ENCODE measurements at regions not wholly inside any gene's neighbourhood (a gene's known extent, or its start where the extent isn't known, plus 50 kb on each side); places are given as distances from the start of the nearest gene placed in this dataset.

DNA sequence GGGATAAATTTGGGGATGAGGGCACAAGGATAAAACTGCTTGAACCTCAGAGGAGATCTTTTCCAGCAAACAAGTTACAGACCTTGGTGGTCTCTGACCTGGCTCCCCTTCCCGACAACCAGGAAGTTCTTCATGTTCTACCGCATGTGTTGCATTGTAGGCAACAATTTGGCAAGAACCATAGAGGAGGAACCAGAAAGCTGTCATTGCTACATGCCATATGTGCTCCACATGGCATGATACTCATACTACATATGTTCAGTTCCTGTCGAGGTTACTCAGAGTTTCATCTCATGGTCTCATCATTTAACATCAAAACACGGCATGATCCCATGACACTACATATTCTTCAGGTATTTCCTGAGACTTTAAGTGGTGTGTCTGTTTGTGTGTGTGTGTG, 235.9 kb downstream of the OR13H1 start:
- ATAC-seq (no peak), DNase-seq (no peak)
- intact Hi-C loops (cut with micrococcal nuclease) = no loop called here
- no peaks in the 10 kb centered on the region for H3K79me2 ChIP-seq (ENCODE audit: low read length)
- no peak overlapping the region for H3K27ac ChIP-seq (ENCODE audit: low read length)
- ChIA-PET CTCF (no interaction called here), POLR2A (ENCODE audit: unreplicated experiment) (no interaction called here)
- H4K20me1 ChIP-seq (ENCODE audit: low read length) = no peaks in the 10 kb centered on the region
- no peaks in the 10 kb centered on the region for H3K9me2 ChIP-seq (replicated peaks; ENCODE audit: low read length)
- no peaks in the 10 kb centered on the region for H3F3A ChIP-seq (ENCODE audit: low read length, unreplicated experiment)
- H3K9ac ChIP-seq (ENCODE audit: low read length) = no peak overlapping the region
- H3K27me3 ChIP-seq (ENCODE audit: low read length) = no peaks in the 10 kb centered on the region
- H3K4me1 ChIP-seq (ENCODE audit: insufficient read depth, low read length) = no peaks in the 10 kb centered on the region
- TF ChIP-seq EZH2 (IDR thresholded peaks at IDR 0.05; ENCODE audit: low read length, unreplicated experiment) = no peak
- no peak for TF ChIP-seq EZH2phosphoT487 (IDR thresholded peaks at IDR 0.05; ENCODE audit: borderline replicate concordance, low read length)
- TF ChIP-seq, protein P1, sequence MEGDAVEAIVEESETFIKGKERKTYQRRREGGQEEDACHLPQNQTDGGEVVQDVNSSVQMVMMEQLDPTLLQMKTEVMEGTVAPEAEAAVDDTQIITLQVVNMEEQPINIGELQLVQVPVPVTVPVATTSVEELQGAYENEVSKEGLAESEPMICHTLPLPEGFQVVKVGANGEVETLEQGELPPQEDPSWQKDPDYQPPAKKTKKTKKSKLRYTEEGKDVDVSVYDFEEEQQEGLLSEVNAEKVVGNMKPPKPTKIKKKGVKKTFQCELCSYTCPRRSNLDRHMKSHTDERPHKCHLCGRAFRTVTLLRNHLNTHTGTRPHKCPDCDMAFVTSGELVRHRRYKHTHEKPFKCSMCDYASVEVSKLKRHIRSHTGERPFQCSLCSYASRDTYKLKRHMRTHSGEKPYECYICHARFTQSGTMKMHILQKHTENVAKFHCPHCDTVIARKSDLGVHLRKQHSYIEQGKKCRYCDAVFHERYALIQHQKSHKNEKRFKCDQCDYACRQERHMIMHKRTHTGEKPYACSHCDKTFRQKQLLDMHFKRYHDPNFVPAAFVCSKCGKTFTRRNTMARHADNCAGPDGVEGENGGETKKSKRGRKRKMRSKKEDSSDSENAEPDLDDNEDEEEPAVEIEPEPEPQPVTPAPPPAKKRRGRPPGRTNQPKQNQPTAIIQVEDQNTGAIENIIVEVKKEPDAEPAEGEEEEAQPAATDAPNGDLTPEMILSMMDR (conservative IDR thresholded peaks at IDR 0.05; ENCODE audit: low read depth, low read length) = no peak
- H2AFZ ChIP-seq (ENCODE audit: low read length) = no peak overlapping the region
- BruUV-seq (replicated peaks) = no TSS peak
- H3K4me3 ChIP-seq (ENCODE audit: low read length) = no peak overlapping the region
- H3K4me2 ChIP-seq (ENCODE audit: low read length) = no peak overlapping the region
- no peaks in the 10 kb centered on the region for H3K9me3 ChIP-seq (ENCODE audit: low read length)
- no peaks in the 10 kb centered on the region for H3K36me3 ChIP-seq (ENCODE audit: low read depth, low read length)

DNA sequence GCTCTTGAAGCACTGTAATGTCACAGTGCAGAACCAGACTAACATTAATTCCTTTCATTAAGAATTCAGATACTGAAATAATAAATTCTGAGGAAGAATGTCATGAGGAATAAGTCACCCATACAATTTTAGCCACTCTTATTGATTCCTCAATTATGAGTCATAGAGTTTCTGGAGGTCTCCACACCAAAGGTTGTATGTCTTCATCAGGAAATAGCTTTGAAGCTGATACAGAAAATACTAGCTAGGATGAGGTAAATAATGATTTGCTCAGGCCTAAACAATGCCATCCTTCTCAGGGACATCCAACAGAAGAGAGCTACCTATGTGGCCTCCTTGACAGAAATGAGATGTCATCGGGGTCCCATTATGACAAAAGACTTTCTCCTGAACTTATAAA, 238.8 kb downstream of the OR13H1 start:
- ChIA-PET CTCF (no interaction called here), POLR2A (ENCODE audit: unreplicated experiment) (no interaction called here)
- no peaks in the 10 kb centered on the region for H3K4me1 ChIP-seq (ENCODE audit: insufficient read depth, low read length)
- TF ChIP-seq, protein P1 (conservative IDR thresholded peaks at IDR 0.05; ENCODE audit: low read depth, low read length) = no peak
- TF ChIP-seq EZH2phosphoT487 (IDR thresholded peaks at IDR 0.05; ENCODE audit: borderline replicate concordance, low read length) (no peak), EZH2 (IDR thresholded peaks at IDR 0.05; ENCODE audit: low read length, unreplicated experiment) (no peak)
- H4K20me1 ChIP-seq (ENCODE audit: low read length) = no peaks in the 10 kb centered on the region
- no TSS peak for BruUV-seq (replicated peaks)
- no peak overlapping the region for H2AFZ ChIP-seq (ENCODE audit: low read length)
- no peaks in the 10 kb centered on the region for H3K9me3 ChIP-seq (ENCODE audit: low read length)
- no peak overlapping the region for H3K9ac ChIP-seq (ENCODE audit: low read length)
- no peaks in the 10 kb centered on the region for H3K79me2 ChIP-seq (ENCODE audit: low read length)
- H3K36me3 ChIP-seq (ENCODE audit: low read depth, low read length) = no peaks in the 10 kb centered on the region
- H3K9me2 ChIP-seq (replicated peaks; ENCODE audit: low read length) = no peaks in the 10 kb centered on the region
- H3K4me3 ChIP-seq (ENCODE audit: low read length) = no peak overlapping the region
- H3F3A ChIP-seq (ENCODE audit: low read length, unreplicated experiment) = no peaks in the 10 kb centered on the region
- no peak overlapping the region for H3K4me2 ChIP-seq (ENCODE audit: low read length)
- intact Hi-C loops (cut with micrococcal nuclease) = no loop called here
- no peak for ATAC-seq
- no peaks in the 10 kb centered on the region for H3K27me3 ChIP-seq (ENCODE audit: low read length)
- no peak overlapping the region for H3K27ac ChIP-seq (ENCODE audit: low read length)
- DNase-seq = peak; percentile 7

DNA sequence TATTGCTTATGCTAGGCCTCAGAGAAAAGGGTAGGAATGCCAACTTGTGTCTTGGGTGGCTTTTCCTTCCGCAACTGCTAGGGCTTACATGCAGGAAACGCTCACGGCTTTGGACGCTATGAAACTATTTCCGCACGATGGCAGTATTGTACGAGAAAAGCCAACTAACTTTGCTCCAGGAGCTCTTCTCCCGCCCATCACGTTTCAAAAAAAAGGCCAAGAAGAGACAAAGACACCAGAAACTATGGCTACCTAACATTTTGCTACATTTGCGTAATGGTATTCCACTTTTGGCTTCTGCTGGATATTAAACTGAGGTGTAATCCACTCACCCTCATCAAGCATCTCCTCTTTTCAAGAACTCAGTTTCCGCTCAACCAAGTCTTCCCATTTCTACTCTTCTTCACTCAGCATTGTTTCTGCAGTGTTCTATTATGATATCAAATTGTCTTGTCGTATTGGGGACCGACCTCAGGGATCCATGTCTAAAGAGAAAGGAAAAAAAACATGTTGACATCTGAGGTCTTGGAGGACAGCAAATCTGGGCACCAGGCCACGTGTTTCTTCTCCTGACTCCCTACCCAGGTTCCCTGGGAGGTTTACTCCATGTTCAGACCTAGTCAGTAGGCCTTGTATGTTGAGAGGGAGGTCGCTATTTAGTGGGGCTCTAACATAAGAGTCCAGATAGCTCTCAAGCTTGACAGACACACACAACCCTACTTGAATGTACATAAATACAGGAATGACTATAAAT, 239.4 kb upstream of the STK26 start:
- ATAC-seq (no peak), DNase-seq (peak; percentile 73)
- no peaks in the 10 kb centered on the region for H4K20me1 ChIP-seq (ENCODE audit: low read length)
- no peak overlapping the region for H3K9ac ChIP-seq (ENCODE audit: low read length)
- no TSS peak for BruUV-seq (replicated peaks)
- CTCF ChIA-PET = no interaction called here
- H2AFZ ChIP-seq (ENCODE audit: low read length) = no peak overlapping the region
- H3F3A ChIP-seq (ENCODE audit: low read length, unreplicated experiment) = no peaks in the 10 kb centered on the region
- no peaks in the 10 kb centered on the region for H3K9me3 ChIP-seq (ENCODE audit: low read length)
- POLR2A ChIA-PET (ENCODE audit: unreplicated experiment) = no interaction called here
- H3K79me2 ChIP-seq (ENCODE audit: low read length) = no peaks in the 10 kb centered on the region
- H3K27me3 ChIP-seq (ENCODE audit: low read length) = no peaks in the 10 kb centered on the region
- H3K36me3 ChIP-seq (ENCODE audit: low read depth, low read length) = no peaks in the 10 kb centered on the region
- intact Hi-C loops (cut with micrococcal nuclease) = no loop called here
- TF ChIP-seq, protein P1 (conservative IDR thresholded peaks at IDR 0.05; ENCODE audit: low read depth, low read length) = peak; percentile 35; the same call in 1 of the 2 replicates
- TF ChIP-seq EZH2phosphoT487 (IDR thresholded peaks at IDR 0.05; ENCODE audit: borderline replicate concordance, low read length) = no peak
- no peaks in the 10 kb centered on the region for H3K9me2 ChIP-seq (replicated peaks; ENCODE audit: low read length)
- H3K4me3 ChIP-seq (ENCODE audit: low read length) = no peak overlapping the region
- no peak overlapping the region for H3K4me2 ChIP-seq (ENCODE audit: low read length)
- H3K4me1 ChIP-seq (ENCODE audit: insufficient read depth, low read length) = no peaks in the 10 kb centered on the region
- no peak overlapping the region for H3K27ac ChIP-seq (ENCODE audit: low read length)
